ENCODE measurements at regions not wholly inside any gene's neighbourhood (a gene's known extent, or its start where the extent isn't known, plus 50 kb on each side); places are given as distances from the start of the nearest gene placed in this dataset.
A peak's percentile ranks its signal among the peaks of the same experiment; 100 is the strongest.

DNA sequence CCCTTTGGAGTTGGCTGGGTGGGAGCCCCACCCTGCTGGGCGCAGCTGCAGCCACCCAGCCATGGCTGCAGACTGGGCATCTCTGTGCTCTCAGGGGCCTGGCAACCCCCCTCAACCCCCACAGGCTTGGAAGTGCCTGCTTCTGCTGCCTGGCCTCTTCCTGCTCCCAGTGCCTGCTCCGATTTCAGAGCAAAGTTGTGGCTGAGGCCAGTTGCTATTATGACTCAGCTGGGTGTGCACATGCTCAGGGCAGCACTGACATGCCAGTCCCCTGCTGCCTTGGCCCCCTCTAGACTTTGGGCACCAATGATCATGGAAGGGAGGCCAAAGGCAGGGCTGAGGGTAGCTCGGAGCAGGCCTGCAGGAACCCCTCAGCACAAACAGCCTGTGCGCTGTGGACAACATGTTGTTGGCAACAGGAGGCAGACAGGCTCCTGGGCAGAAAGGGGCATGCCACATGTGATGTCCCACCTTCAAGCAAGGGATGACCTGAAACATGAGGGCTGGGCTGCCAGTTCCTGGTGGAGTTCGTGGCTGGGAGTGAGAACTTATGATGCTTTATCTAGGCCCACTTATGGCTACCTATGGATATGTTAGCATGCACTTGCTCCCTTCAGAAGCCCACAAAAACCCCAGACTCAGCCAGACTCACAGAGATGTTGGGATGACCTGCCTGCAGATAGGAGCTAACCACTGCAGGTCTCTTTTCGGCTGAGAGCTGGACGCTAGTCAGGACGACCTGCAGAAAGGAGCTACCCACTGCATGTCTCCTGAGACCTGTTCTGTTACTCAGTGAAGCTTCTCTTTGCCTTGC lies 96.4 kb upstream of the AMOTL1 start:
- peak; percentile 41 for DNase-seq (ENCODE audit: low read depth)

DNA sequence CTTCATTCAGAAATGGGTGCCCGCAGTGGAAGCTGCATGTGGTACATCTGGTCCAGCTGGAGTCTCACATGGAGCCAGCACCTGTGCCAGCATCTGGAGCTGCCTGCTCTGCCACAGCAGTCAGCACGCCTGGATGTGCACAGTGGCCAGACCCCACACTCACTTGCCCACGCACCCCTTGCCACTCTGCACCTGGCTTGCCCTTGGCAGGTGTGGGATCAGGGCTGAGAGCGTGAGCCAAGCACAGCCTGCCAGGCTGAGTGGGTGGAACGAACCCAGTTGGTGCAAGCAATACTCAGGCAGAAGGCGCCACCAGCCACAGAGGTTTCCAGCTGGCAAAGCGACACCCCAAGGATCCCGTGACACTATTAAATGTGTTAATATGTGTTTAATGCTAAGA lies 95.5 kb upstream of the AMOTL1 start:
- no peak for DNase-seq (ENCODE audit: low read depth)

DNA sequence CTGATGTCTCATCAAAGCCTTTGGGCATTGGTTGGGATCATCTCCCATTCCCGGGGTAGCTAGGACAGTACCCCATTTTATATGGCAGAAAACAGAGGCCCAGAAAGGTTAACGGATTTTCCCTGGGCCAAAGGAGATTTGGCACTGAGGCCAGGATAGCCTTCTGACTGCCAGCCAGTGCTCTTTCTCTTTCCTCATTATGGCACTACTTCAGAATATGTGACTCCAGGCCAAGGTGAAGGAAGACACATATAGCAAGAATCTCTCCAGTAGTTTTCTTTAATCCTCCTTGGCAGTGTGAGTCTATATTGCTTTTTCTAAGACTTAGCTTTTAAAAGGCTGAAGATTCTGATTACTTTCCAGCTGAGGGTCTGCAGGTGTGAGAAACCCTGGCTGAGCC lies 94.8 kb upstream of the AMOTL1 start:
- DNase-seq (ENCODE audit: low read depth), result no peak

DNA sequence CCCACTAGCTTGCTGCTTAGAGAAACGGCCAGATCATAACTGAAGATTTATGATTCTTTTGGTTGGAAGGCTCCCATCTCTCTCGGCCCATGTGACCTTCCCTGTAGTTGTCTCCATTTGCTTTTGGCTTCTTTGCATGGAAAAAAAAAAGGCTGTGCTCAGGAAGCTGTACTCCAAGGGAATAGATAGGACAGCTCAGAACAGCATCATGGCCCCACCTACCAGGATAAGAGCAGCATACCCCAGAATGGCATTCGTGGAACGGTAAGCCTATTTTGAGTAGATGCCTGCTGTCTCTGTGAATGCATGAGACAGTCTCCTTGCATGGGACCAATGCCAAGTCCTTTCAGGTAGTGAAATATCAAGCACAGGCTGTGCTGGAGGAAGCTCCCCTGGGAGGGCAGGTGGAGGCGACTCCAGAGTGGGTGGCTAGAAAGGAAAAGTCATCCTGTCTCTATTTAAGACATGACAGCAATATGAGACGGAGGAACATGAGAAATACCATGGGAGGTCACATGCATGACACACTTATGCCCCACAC lies 94.1 kb upstream of the AMOTL1 start:
- DNase-seq (ENCODE audit: low read depth), result no peak

DNA sequence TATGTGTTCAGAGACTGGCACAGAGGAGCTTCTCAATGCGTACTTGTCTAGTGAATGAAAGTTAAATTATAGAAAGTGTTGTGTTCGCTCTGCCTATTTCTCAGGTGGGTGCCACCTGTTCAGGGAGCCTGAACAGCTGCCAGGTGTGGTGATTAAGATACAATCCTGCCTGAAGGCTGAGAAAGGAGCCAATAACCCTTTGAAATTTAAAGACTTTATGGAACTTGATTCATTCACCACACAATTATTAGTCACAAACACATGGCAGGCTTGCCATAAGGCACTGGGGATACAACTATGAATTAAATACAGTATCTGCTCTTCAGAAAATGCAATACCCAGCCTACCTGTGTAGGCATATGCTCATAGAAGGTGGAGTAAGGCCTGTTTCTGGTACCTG lies 92.9 kb upstream of the AMOTL1 start:
- DNase-seq (ENCODE audit: low read depth), result no peak

DNA sequence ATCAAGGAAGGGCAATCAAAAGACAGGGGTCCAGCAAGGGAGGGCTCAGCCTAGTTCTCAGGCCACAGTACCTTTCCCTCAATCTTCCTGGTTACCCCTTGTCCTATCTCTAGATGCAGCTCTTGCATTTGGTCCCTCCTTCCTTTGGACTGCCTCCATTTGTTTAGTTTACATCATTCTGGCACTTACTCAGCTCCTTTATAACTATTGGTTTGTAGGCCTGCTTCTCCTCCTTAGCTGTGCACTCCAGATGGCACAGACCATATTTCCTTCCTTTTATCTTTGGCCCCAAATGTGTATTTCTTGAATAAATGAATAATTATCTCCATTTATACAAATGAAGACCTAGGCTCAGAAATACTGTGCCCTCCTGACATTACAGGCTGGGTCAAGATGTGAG lies 92.3 kb upstream of the AMOTL1 start:
- no peak for DNase-seq (ENCODE audit: low read depth)

DNA sequence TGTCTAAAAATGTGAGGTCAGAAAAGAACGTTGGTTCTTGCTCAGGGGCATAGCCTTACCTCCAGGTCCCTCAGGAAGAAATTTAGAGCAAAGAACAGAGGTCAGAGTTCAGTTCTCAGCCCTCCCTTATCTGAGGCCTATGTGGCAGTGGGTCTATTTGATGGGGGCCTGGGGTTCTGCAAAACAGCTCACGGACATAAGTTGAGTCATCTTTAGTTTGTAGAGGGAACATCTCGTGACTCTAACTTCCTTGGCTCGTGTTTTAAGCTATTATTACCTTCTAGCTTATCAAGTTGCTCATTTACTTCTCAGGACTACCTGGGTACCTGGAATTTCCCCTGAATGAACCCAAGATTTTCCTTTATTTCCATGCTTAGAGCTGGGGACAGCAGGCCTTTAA lies 91.3 kb upstream of the AMOTL1 start:
- no peak for DNase-seq (ENCODE audit: low read depth)

DNA sequence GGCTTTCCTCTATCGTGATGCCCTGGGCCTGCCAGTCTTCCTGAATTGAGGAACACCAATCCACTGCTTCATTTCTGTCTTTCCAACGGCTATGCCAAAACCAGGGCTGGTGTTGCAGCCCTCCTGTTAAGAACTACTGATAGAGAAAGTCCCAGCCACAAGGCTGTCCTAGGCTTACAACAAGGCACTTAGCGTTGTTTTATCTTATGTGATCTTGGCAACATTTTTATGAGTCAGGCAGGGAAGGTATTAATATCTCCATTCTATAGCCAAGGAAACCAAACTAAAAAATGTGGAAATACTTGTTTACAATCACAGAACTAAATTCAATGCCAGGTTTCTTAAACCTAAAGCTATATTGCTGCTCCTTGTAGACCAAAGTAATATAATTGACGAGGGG lies 89.9 kb upstream of the AMOTL1 start:
- no peak for DNase-seq (ENCODE audit: low read depth)

DNA sequence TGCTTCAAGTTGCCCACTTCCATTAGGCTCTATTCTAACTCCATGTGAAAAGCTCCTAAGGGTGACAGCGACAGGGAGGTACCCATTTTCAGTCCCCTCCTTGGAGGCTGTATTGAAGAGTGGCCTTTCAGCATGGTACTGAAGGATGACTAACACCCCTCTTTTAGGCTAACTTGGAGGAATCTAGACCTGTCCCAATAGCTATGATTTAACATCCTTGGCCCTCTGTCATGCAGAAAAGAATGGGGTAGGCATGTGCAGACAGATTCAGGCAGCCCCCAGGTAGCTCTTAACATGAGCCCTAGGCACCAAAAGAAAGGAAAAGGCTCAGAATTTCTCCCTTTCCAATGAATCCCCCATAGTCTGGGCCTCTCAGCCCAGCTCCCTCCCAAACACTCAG lies 89.3 kb upstream of the AMOTL1 start:
- DNase-seq (ENCODE audit: low read depth), result no peak

DNA sequence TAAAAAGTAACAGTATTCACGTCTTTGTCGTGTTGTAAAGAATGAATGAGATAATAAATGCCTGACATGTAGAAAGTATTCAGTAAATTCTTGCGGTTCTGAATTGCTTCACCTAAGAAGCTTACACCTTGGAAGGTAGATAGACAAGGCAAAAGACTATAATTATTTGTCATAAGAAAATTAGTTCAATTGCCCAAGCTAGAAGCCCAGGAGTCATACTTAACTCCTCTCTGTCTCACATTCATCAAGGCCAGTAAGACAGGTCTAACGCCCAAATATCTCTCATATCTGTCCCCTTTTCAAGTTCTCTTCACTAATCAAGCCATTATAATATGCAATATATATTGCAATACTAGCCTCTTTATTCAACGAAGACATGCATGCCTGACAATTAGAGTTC lies 87.7 kb upstream of the AMOTL1 start:
- DNase-seq (ENCODE audit: low read depth), result no peak

DNA sequence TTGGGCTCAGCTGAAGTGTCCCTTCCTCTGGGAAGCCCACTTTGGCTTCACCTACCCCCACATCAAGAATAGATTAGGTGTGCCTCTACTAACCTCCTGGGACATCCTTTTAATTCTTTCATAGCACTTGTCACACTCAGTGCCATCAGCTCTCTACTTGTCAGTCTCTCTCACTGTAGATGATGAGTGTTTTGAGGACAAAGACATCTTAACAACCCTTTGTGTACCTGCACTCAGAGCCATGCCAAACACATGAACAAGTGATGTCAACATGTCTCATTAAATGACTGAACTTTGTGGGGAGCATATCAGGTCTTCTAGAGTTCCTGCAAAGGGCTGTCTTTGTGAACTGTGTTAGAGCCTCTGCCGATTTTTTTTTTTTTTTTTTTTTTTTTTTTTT lies 87.0 kb upstream of the AMOTL1 start:
- DNase-seq (ENCODE audit: low read depth), result no peak

DNA sequence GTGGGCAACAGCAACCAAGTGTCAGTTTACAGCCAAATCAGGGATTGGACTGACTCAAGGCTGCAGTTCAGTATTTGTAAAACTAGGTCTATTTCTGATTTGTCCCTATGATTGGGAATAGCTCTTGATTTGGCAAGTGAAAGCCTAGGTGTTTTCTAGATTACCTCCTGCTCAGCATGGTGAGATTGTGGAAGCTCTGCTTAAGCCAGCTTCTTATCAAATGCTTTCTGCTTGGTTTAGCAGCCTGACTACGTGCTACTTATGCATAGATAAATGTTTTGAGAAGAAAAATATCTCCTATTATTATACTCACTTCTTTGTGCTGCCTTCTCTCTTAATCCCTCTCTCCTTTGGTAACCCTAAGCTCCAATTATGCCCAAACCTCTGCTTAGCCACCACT lies 86.3 kb upstream of the AMOTL1 start:
- DNase-seq (ENCODE audit: low read depth), result no peak

DNA sequence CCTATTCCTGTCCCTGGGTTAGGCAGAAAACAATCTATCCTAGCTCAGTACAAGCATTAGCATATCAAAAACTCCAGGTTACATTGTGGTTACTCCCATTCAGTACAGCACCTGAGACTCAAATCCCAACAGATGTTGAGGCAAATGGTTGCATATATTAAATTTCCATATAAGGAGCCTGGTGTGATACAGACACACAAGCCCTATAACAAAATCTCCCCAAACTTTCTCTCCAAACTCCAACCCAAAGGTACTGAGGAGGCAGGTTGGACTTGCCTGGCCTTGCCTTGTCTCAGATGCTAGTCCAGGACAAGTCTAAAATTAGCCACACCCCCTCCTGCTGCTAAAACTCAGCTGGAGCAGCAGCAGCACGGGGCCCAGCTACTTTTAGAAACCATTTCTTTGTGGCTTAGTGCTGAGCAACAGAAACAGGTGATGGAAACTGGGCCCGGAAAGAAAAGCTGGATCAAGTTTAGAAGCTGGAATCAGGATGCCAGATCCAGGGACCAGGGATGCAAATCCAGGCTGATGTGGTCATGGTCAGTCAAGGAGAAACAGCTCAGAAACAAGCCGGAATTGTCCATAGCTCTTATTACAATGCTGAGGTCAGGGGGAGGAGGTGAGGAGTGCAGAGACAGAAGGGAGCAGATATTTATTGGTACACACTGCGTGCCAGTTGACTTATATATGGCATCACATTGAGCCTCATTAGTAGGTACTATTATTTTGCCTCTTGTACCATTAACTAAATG lies 73.7 kb upstream of the AMOTL1 start:
- DNase-seq (ENCODE audit: low read depth), result peak; percentile 64

DNA sequence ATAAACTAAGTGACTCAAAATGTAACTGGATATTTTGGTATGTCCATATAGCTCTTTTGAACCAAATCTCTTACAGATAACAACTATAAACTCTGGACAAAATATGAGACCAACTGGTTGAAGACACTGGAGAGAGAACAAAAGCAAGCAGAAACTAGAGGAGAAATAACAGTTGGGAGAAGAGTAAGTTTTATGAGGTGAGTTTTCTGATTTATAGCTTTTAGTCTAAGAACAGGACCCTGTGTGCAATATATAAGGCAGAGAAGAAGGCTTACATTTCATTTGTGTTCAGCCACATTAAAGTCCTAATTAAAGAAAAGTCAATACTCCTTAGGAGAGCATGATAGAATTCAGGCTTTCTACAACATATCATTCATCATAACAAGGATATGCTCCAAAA lies 71.0 kb upstream of the AMOTL1 start:
- no peak for DNase-seq (ENCODE audit: low read depth)

DNA sequence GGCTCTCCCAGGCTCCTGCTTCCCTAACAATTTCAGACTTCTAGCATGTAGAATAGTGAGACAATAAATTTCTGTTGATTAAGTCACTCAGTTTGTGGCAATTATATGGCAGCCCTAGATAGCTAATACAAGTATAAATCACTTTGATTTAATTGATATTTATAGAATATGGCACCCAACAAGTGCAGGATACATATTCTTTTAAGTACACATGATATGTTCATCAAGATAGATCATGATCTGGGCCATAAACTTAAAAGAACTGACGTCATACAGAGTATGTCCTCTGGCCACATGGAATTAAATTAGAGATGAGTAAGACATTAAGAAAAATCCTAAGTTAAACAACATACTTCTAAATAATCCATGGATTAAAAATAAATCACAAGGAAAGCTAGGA lies 67.5 kb upstream of the AMOTL1 start:
- DNase-seq (ENCODE audit: low read depth), result no peak

DNA sequence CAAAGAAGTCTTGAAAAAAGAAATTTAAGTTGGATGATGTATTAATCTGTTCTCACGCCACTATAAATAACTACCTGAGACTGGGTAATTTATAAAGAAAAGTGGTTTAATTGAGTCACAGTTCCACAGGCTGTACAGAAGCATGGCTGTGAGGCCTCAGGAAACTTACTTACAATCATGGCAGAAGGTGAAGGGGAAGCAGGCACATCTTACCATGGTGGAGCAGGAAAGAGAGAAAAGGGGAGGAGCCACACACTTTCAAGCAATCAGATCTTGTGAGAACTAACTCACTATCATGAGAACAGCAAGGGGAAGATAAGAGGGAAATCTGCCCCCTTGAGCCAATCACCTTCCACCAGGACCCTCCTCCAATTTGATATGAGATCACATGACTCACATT lies 65.7 kb upstream of the AMOTL1 start:
- no peak for DNase-seq (ENCODE audit: low read depth)

DNA sequence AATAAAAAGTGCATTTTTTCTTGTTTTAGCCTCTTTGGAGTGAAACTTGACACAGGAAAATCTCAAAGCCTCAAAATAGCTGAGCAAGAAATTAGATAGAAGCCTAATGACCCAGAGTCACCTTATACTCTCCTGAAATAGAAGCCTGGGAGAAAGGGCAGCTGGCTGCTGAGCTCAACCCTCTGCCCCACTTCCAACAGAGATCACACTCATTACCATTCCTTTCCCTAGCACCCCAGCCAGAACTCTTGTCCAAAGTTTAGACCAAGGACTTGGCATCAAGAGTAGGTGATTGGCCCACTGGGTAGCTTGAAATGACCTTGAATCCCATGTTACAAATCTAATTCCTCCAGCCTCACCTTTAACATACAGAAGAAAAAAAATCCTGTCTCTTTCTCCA lies 62.7 kb upstream of the AMOTL1 start:
- no peak for DNase-seq (ENCODE audit: low read depth)

DNA sequence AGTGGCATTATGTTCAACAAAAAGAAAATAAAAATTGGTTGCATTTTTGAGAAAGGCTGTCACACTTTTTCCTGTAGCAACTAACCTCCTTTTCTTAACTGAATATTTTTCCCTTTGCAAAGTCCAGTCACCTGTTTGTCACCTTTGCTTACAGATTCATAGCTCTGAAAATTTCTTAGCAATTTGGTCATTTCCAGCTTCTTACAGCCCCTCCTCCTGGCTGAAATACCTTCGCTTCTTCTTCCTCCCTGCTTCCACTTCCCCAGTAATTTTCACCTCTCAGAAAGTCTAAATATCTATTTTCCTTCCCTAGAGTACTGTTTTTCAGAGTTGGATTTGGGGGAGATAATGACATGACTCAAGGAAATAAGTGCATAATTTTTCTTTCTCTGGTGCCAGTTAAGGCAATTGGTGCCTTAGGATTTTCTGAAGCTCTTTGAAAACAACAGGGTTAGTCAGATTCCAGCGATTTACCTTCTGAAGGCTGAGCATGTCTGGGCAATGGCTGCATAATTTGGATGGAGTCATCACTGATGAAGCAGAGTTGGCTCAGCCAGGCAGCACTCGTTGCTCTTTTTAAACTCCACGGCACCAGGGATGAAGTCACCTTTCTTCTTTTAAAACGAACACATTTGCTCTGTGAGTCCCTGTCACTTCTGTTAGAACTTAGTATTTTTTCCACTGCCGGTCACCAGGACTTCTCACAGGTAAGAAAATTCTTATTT lies 62.1 kb upstream of the AMOTL1 start:
- peak; percentile 15 for DNase-seq (ENCODE audit: low read depth)

DNA sequence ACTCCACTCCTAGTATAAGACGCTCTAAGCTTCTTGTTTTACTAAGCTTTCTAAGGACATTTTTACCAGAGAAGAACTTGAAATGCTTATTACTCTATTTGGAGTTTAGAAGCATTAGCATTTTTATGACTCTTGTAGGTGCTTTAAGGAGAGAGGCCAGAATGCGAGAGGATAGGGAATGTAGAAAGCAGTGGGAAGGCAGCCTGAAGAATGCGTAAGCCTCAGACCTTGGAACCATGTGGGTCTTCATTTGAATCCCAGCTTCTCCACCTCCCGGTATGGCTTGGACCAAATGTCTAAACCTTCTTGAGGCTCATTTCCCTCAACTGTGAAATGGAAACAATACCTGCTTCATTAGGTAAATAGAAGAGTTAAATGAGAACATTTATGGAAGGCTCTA lies 60.0 kb upstream of the AMOTL1 start:
- no peak for DNase-seq (ENCODE audit: low read depth)

DNA sequence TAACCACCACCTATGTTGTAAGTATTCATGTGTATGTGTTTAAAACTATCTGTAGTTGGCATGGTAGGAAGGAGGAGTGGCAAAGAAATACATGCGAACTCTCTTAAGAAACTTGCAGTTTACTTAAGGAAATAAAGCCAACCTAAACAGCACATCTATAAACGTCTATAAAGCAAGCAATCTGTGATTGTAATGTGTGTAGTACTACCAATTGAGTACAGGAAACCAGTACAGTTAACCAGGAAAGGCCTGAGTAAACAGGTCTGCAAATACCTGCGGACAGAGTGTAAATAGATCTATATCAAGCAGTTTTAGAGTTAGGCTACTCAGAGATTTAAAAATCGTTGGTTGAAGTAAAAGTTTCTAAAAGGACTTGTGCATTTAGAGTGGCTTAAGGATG lies 59.5 kb upstream of the AMOTL1 start:
- no peak for DNase-seq (ENCODE audit: low read depth)

DNA sequence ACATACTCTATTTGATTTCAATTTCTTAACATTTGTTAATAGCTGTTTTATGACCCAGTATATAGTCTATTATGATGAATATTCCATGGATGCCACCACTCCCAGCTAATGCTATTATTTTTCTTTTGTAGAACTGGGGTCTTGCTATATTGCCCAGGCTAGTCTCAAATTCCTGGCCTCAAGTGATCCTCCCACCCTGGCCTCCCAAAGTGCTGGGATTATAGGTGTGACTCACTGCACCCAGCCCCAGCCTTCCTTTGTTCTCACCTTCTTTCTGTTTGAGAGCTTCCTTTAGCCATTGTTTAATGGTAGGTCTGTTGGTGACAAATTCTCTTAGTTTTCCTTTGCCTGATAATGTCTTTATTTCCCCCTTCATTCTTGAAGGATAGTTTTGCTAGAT lies 52.9 kb upstream of the AMOTL1 start:
- DNase-seq (ENCODE audit: low read depth), result no peak

DNA sequence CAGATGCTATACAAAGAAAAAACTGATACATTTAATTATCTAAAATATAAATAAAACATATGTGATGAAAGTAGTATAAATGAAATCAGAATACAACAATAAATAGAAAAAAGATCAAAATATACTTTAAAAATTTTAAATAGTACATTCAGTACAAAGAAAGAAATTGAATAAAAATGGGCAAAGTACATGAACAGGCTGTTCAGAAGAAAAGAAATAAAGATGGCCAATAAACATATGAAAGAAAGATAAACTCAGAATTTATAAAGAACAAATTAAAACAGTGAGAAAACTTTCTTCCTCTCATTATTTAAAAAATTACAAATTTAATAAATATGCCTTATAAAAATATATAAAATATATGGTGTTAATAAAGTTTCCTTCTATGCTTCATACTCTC lies 50.5 kb upstream of the AMOTL1 start:
- no peak for DNase-seq (ENCODE audit: low read depth)
